HepG2 (cell line): ENCODE measurements at regions not wholly inside any gene's neighbourhood (a gene's known extent, or its start where the extent isn't known, plus 50 kb on each side); places are given as distances from the start of the nearest gene placed in this dataset.

Experiments
- ATAC-seq: fragments of 200-7000 bp; cut with Tn5 transposase; 3 replicates; pipeline ENCODE4 v1.9.1; 2020; ENCODE audit warnings: mild to moderate bottlenecking, moderate library complexity
- BruUV-seq: library from RNA; stranded (reverse); fragments of 400-500 nt; replicated peaks from 2 replicates; lab custom pipeline; 2021; lab: Mats Ljungman, UMichigan
- CTCF ChIA-PET: fragments of 300-600 bp; formaldehyde crosslinking; extraction: SDS; loops from one replicate; lab custom pipeline; 2021; ENCODE audit warnings: low total read pairs, inconsistent platforms, low intra/inter-chr PET ratio; lab: Yijun Ruan, JAX
- POLR2A ChIA-PET: fragments of 350-600 bp; sonication (Branson Sonifier 250); formaldehyde crosslinking; loops from one replicate; lab custom pipeline; 2020; ENCODE audit warnings: antibody characterized with exemption, inconsistent platforms; lab: Yijun Ruan, JAX
- DNase-seq: peaks from one replicate; pipeline ENCODE4 v3.0.0-alpha.2; 2015; ENCODE audit warnings: low spot score
- FAIRE-seq: peaks from 3 replicates; lab custom pipeline; 2011; peaks lifted over from hg19 to GRCh38; lab: Jason Lieb, UNC
- H2AFZ ChIP-seq: one replicate; pipeline ENCODE4 v1.6.1; 2011; ENCODE audit warnings: low read length, inconsistent platforms
- H3K27ac ChIP-seq: fragments of 300-600 bp; 3 replicates; pipeline ENCODE4 v1.8.0; 2011; ENCODE audit warnings: mixed run types, mild to moderate bottlenecking, mixed read lengths, low read length, inconsistent platforms; ENCODE audit not compliant: insufficient read depth; ENCODE audit errors: extremely low read length
- H3K27me3 ChIP-seq, 2 experiments: fragments of 200-600 bp in 1 of 2; 2 replicates in 1 of 2; 3 replicates in 1 of 2; pipeline versions ENCODE4 v1.6.0 to v1.8.0; 2011; ENCODE audit warnings: low read length in 2 of 2, mild to moderate bottlenecking in 2 of 2, moderate library complexity in 2 of 2, inconsistent platforms in 1 of 2; ENCODE audit not compliant: insufficient read depth in 2 of 2, control insufficient read depth in 1 of 2
- H3K36me3 ChIP-seq, 2 experiments: fragments of 200-600 bp in 1 of 2; replicated peaks in 1 of 2; 2 replicates in 1 of 2; 3 replicates in 1 of 2; pipeline versions ENCODE4 v1.5.1 to v1.8.0; 2011; ENCODE audit warnings: low read length in 2 of 2, inconsistent platforms in 1 of 2; ENCODE audit not compliant: insufficient read depth in 2 of 2, control insufficient read depth in 1 of 2
- H3K4me1 ChIP-seq: 2 replicates; pipeline ENCODE4 v1.5.1; 2012; ENCODE audit warnings: low read length, inconsistent platforms; ENCODE audit not compliant: insufficient read depth
- H3K4me2 ChIP-seq: 2 replicates; pipeline ENCODE4 v1.6.0; 2011; ENCODE audit warnings: low read depth, low read length, inconsistent platforms
- H3K4me3 ChIP-seq, 3 experiments: fragments of 200-600 bp in 1 of 3; sonication (generic), shearing (Covaris generic) in 1 of 3; replicated peaks in 1 of 3; 2 replicates each; pipeline ENCODE4 v1.5.1; 2011 to 2016; ENCODE audit warnings: low read length in 3 of 3, inconsistent platforms in 2 of 3, low read depth in 2 of 3, mild to moderate bottlenecking in 2 of 3, control low read depth in 1 of 3, mixed read lengths in 1 of 3; ENCODE audit not compliant: insufficient read depth in 1 of 3
- H3K79me2 ChIP-seq: one replicate; pipeline ENCODE4 v1.6.1; 2011; ENCODE audit warnings: low read length, inconsistent platforms; ENCODE audit not compliant: insufficient read depth
- H3K9ac ChIP-seq: 2 replicates; pipeline ENCODE4 v1.6.0; 2011; ENCODE audit warnings: mild to moderate bottlenecking, low read depth, low read length, inconsistent platforms; ENCODE audit not compliant: insufficient read depth
- H3K9me3 ChIP-seq: 2 replicates; pipeline ENCODE4 v1.5.1; 2012; ENCODE audit warnings: mild to moderate bottlenecking, low read length
- H4K20me1 ChIP-seq: 2 replicates; pipeline ENCODE4 v1.6.0; 2011; ENCODE audit warnings: inconsistent platforms, mild to moderate bottlenecking, low read length, moderate library complexity; ENCODE audit not compliant: insufficient read depth
- CEBPZ ChIP-seq: IDR thresholded peaks from 2 replicates; pipeline ENCODE4 v1.6.1; 2012; ENCODE audit warnings: low read length, improper control_type of control experiment
- FOXA1 ChIP-seq, 2 experiments: fragments of 450-650 bp in 1 of 2; sonication (generic) in 1 of 2; formaldehyde crosslinking in 1 of 2; IDR thresholded peaks; 2 replicates each; pipeline versions ENCODE4 v1.4.0 to v1.6.1; 2016 to 2020; ENCODE audit warnings: missing genetic modification reagents in 1 of 2
- FOXO1 ChIP-seq: sonication (generic); formaldehyde crosslinking; IDR thresholded peaks from 2 replicates; pipeline ENCODE4 v1.4.0; 2020; ENCODE audit warnings: missing genetic modification reagents
- MAF1 ChIP-seq: sonication (generic); formaldehyde crosslinking; IDR thresholded peaks from 2 replicates; pipeline ENCODE4 v1.5.0; 2020; ENCODE audit warnings: missing genetic modification reagents, borderline replicate concordance
- MED8 ChIP-seq: sonication (generic); formaldehyde crosslinking; IDR thresholded peaks from 2 replicates; pipeline ENCODE4 v1.8.1; 2023; ENCODE audit warnings: mild to moderate bottlenecking, missing genetic modification reagents; ENCODE audit not compliant: insufficient replicate concordance
- SMYD3 ChIP-seq: sonication (generic); formaldehyde crosslinking; IDR thresholded peaks from 2 replicates; pipeline ENCODE4 v1.8.1; 2023; ENCODE audit warnings: mild to moderate bottlenecking, missing genetic modification reagents
- TRIM24 ChIP-seq: sonication (generic); formaldehyde crosslinking; IDR thresholded peaks from 2 replicates; pipeline ENCODE4 v1.8.0; 2022; ENCODE audit warnings: mild to moderate bottlenecking, missing genetic modification reagents
- ZBTB7A ChIP-seq: sonication (generic); formaldehyde crosslinking; IDR thresholded peaks from 2 replicates; pipeline ENCODE4 v1.8.0; 2022; ENCODE audit warnings: mild to moderate bottlenecking, missing genetic modification reagents
- ZNF225 ChIP-seq: sonication (generic); formaldehyde crosslinking; IDR thresholded peaks from 2 replicates; pipeline ENCODE4 v1.4.0; 2020; ENCODE audit warnings: mild to moderate bottlenecking, missing genetic modification reagents
- ZNF264 ChIP-seq: sonication (generic); formaldehyde crosslinking; IDR thresholded peaks from 2 replicates; pipeline ENCODE4 v1.4.0; 2020; ENCODE audit warnings: missing genetic modification reagents
- ZNF460 ChIP-seq: sonication (generic); formaldehyde crosslinking; IDR thresholded peaks from 2 replicates; pipeline ENCODE4 v1.5.1; 2020; ENCODE audit warnings: missing genetic modification reagents, mild to moderate bottlenecking, borderline replicate concordance
- ZNF484 ChIP-seq: sonication (generic); formaldehyde crosslinking; IDR thresholded peaks from 2 replicates; pipeline ENCODE4 v1.5.1; 2020; ENCODE audit warnings: mild to moderate bottlenecking, low read depth, missing genetic modification reagents, borderline replicate concordance
- ZNF546 ChIP-seq: sonication (generic); formaldehyde crosslinking; conservative IDR thresholded peaks from 2 replicates; pipeline ENCODE4 v1.8.1; 2023; ENCODE audit warnings: mild to moderate bottlenecking, missing genetic modification reagents
- ZNF549 ChIP-seq: sonication (generic); formaldehyde crosslinking; IDR thresholded peaks from 2 replicates; pipeline ENCODE4 v1.5.0; 2020; ENCODE audit warnings: missing genetic modification reagents
- ZNF672 ChIP-seq: sonication (generic); formaldehyde crosslinking; IDR thresholded peaks from 2 replicates; pipeline ENCODE4 v1.8.1; 2022; ENCODE audit warnings: missing genetic modification reagents
- ZNF724P ChIP-seq: sonication (generic); formaldehyde crosslinking; IDR thresholded peaks from 2 replicates; pipeline ENCODE4 v1.8.0; 2022; ENCODE audit warnings: missing genetic modification reagents, borderline replicate concordance
- ZSCAN22 ChIP-seq: sonication (generic); formaldehyde crosslinking; IDR thresholded peaks from 2 replicates; pipeline ENCODE4 v1.4.0; 2020; ENCODE audit warnings: mild to moderate bottlenecking, missing genetic modification reagents
- ZSCAN30 ChIP-seq: sonication (generic); formaldehyde crosslinking; IDR thresholded peaks from 2 replicates; pipeline ENCODE4 v1.5.0; 2020; ENCODE audit warnings: mild to moderate bottlenecking, missing genetic modification reagents
- WGBS: methylation state at CpG from one replicate; pipeline ENCODE4 v1.1.6; 2017; ENCODE audit warnings: low lambda C conversion rate; 5-methylcytosine and 5-hydroxymethylcytosine counted together
- in situ Hi-C: cut with HindIII; loops from 2 replicates; pipeline ENCODE4 v1.10.0; 2017; ENCODE audit warnings: low pct_unique_long_range_greater_than_20kb; ENCODE audit not compliant: extremely low pct_ligation_motif_present
- intact Hi-C: fragments of 100-400 bp; cut with micrococcal nuclease; formaldehyde crosslinking; loops from one replicate; pipeline ENCODE4 v1.10.0; 2022; ENCODE audit not compliant: unreplicated experiment

GRCh38 chr10:3684891-3685290, 100.1 kb downstream of the KLF6 start (continued):
- TF ChIP-seq TRIM24 (no peak), SMYD3 (no peak), ZNF672 (CRISPR knock-in tag) (no peak), CEBPZ (no peak), ZNF264 (CRISPR knock-in tag) (no peak), MAF1 (no peak), ZSCAN22 (CRISPR knock-in tag) (no peak), MED8 (CRISPR knock-in tag) (no peak)

- Histone ChIP-seq H4K20me1 (no peaks in the 10 kb centered on the region), H3K9me3 (no peaks in the 10 kb centered on the region), H3K27me3 (peaks cover 0 to 20% of the 10 kb centered on the region in 2 experiments; a peak in 1 of 5 replicates), H3K4me1 (no peaks in the 10 kb centered on the region), H3K27ac (no peak overlapping the region), H2AFZ (no peak overlapping the region), H3K79me2 (no peaks in the 10 kb centered on the region), H3K4me2 (no peak overlapping the region), H3K9ac (no peak overlapping the region), H3K4me3 (no peak overlapping the region), H3K36me3 (no peaks in the 10 kb centered on the region)
- FAIRE-seq, result no peak
- no peak for ATAC-seq
- WGBS, result 47% methylated on average over 4 of the region's 4 CpGs
- no TSS peak for BruUV-seq
- no peak for DNase-seq
- ChIA-PET POLR2A (no interaction called here), CTCF (no interaction called here)
- in situ Hi-C loops, result no loop called here
- intact Hi-C loops, result no loop called here
- TF ChIP-seq ZSCAN30 (CRISPR knock-in tag) (no peak), ZBTB7A (no peak), ZNF484 (CRISPR knock-in tag) (no peak), ZNF225 (CRISPR knock-in tag) (no peak), ZNF724P (CRISPR knock-in tag) (no peak), ZNF546 (CRISPR knock-in tag) (no peak), ZNF549 (CRISPR knock-in tag) (no peak), FOXO1 (CRISPR knock-in tag) (no peak), FOXA1 (IDR thresholded peaks at IDR 0.05) (no peak), FOXA1 (CRISPR knock-in tag; IDR thresholded peaks at IDR 0.05) (no peak), ZNF460 (no peak)
Observed at GRCh38 chr10:3683560-3683959, 101.4 kb downstream of the KLF6 start.
